Fibroblast of lung (primary cell): ENCODE measurements at regions not wholly inside any gene's neighbourhood (a gene's known extent, or its start where the extent isn't known, plus 50 kb on each side); places are given as distances from the start of the nearest gene placed in this dataset.

Experiments used
- CTCF ChIP-seq, 2 donors: IDR thresholded peaks in 1 of 2; conservative IDR thresholded peaks in 1 of 2; 1 replicate in 1 of 2; 2 replicates in 1 of 2; pipeline ENCODE4 v1.5.1; 2011 to 2012; ENCODE audit warnings: low read length in 2 of 2, control low read depth in 1 of 2, inconsistent platforms in 1 of 2, low read depth in 1 of 2, mild to moderate bottlenecking in 1 of 2
- EZH2 ChIP-seq: IDR thresholded peaks from 2 replicates; pipeline ENCODE4 v1.5.1; 2012; ENCODE audit warnings: low read length, control low read depth, mild to moderate bottlenecking; ENCODE audit errors: missing control alignments

GRCh38 chr12:111025301-111025700 is 104.9 kb upstream of the MYL2 start:
- TF ChIP-seq CTCF (conservative IDR thresholded peaks at IDR 0.05 in 1 of 2, IDR thresholded peaks at IDR 0.05 in 1 of 2; ENCODE audit: low read depth in 1 of 2, low read length in 2 of 2) (no peak), EZH2 (no peak)
